ENCODE measurements at regions not wholly inside any gene's neighbourhood (a gene's known extent, or its start where the extent isn't known, plus 50 kb on each side); places are given as distances from the start of the nearest gene placed in this dataset.

DNA sequence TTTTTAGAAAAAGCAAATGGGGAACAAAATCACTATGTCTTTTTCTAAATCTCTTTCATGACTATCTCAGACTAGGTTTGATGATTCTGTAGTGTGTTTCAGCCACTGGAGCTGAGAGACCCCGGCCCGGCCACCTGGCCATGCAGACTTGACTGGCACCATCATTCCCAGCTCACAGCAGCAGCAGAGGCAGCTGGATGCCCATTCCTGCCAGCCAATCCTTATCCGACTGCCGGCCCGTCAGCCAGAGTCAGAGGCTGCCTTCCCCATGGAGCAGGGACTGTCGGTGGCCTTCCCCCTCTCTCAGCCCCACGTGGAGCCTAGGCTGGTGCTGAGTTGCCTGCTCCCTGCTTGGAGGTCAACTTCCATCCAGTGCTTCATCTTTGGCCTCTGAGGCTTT is 56.0 kb upstream of the WSB1 start:
- TF ChIP-seq, protein P1, sequence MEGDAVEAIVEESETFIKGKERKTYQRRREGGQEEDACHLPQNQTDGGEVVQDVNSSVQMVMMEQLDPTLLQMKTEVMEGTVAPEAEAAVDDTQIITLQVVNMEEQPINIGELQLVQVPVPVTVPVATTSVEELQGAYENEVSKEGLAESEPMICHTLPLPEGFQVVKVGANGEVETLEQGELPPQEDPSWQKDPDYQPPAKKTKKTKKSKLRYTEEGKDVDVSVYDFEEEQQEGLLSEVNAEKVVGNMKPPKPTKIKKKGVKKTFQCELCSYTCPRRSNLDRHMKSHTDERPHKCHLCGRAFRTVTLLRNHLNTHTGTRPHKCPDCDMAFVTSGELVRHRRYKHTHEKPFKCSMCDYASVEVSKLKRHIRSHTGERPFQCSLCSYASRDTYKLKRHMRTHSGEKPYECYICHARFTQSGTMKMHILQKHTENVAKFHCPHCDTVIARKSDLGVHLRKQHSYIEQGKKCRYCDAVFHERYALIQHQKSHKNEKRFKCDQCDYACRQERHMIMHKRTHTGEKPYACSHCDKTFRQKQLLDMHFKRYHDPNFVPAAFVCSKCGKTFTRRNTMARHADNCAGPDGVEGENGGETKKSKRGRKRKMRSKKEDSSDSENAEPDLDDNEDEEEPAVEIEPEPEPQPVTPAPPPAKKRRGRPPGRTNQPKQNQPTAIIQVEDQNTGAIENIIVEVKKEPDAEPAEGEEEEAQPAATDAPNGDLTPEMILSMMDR (IDR thresholded peaks at IDR 0.05): no peak
- TF ChIP-seq POLR2A (IDR thresholded peaks at IDR 0.05): no peak
